Activated naive CD4-positive, alpha-beta T cell treated with anti-CD3 and anti-CD28 coated beads for 36 hours (primary cell): ENCODE measurements at regions not wholly inside any gene's neighbourhood (a gene's known extent, or its start where the extent isn't known, plus 50 kb on each side); places are given as distances from the start of the nearest gene placed in this dataset.

ENCODE experiments used
- CTCF ChIA-PET: fragments of 350-600 bp; sonication (Branson Sonifier 250); formaldehyde crosslinking; loops from one replicate; lab custom pipeline; 2021; ENCODE audit warnings: antibody characterized with exemption; lab: Charles Lee
- DNase-seq: peaks from one replicate; pipeline ENCODE4 v3.0.0-alpha.2; 2020
- H3K27ac Mint-ChIP-seq: one replicate; pipeline ENCODE4 v1.8.0; 2021; ENCODE audit warnings: mild to moderate bottlenecking, mixed read lengths
- H3K27me3 Mint-ChIP-seq: one replicate; pipeline ENCODE4 v1.8.0; 2021; ENCODE audit warnings: low read depth, mixed read lengths
- H3K36me3 Mint-ChIP-seq: one replicate; pipeline ENCODE4 v1.8.0; 2021; ENCODE audit warnings: low read depth, mixed read lengths
- H3K4me1 Mint-ChIP-seq: one replicate; pipeline ENCODE4 v1.8.0; 2021; ENCODE audit warnings: low read depth, mixed read lengths
- H3K4me3 Mint-ChIP-seq: one replicate; pipeline ENCODE4 v1.8.0; 2021; ENCODE audit warnings: mild to moderate bottlenecking, moderate library complexity, mixed read lengths
- H3K9me3 Mint-ChIP-seq: one replicate; pipeline ENCODE4 v1.8.0; 2021; ENCODE audit warnings: mixed read lengths
- intact Hi-C: fragments of 100-400 bp; cut with micrococcal nuclease; formaldehyde crosslinking; loops from one replicate; pipeline ENCODE4 v1.15.1; 2023

GRCh38 chr11:109584001-109584972 is 162.3 kb downstream of the C11orf87 start:
- Mint-ChIP-seq H3K27ac (no peak overlapping the region), H3K36me3 (no peaks in the 10 kb centered on the region), H3K4me1 (no peaks in the 10 kb centered on the region), H3K9me3 (peaks cover 3% of the 10 kb centered on the region), H3K4me3 (no peak overlapping the region), H3K27me3 (no peaks in the 10 kb centered on the region)
- intact Hi-C loops, result no loop called here
- CTCF ChIA-PET, result no interaction called here
- DNase-seq, result no peak

GRCh38 chr11:109586789-109587188 is 164.8 kb downstream of the C11orf87 start:
- intact Hi-C loops, result no loop called here
- no peak for DNase-seq
- CTCF ChIA-PET, result no interaction called here
- Mint-ChIP-seq H3K27ac (no peak overlapping the region), H3K4me3 (no peak overlapping the region), H3K9me3 (no peaks in the 10 kb centered on the region), H3K4me1 (no peaks in the 10 kb centered on the region), H3K27me3 (no peaks in the 10 kb centered on the region), H3K36me3 (no peaks in the 10 kb centered on the region)

GRCh38 chr11:109590782-109591181 is 168.8 kb downstream of the C11orf87 start:
- Mint-ChIP-seq H3K27me3 (no peaks in the 10 kb centered on the region), H3K4me1 (no peaks in the 10 kb centered on the region)

GRCh38 chr11:109597336-109597735 is 175.3 kb downstream of the C11orf87 start:
- Mint-ChIP-seq H3K27me3 (no peaks in the 10 kb centered on the region), H3K9me3 (peaks cover 1% of the 10 kb centered on the region), H3K4me1 (no peaks in the 10 kb centered on the region), H3K27ac (no peak overlapping the region), H3K4me3 (no peak overlapping the region), H3K36me3 (no peaks in the 10 kb centered on the region)
- no peak for DNase-seq
- intact Hi-C loops, result no loop called here
- CTCF ChIA-PET, result no interaction called here

More at GRCh38 chr11:109590782-109591181, 168.8 kb downstream of the C11orf87 start:
- Mint-ChIP-seq H3K27ac (no peak overlapping the region), H3K4me3 (no peak overlapping the region), H3K9me3 (no peaks in the 10 kb centered on the region), H3K36me3 (no peaks in the 10 kb centered on the region)
- intact Hi-C loops, result no loop called here
- CTCF ChIA-PET, result no interaction called here
- no peak for DNase-seq

GRCh38 chr11:109604481-109605400 is 182.8 kb downstream of the C11orf87 start:
- DNase-seq, result no peak
- H3K4me3 Mint-ChIP-seq, result no peak overlapping the region
- CTCF ChIA-PET, result no interaction called here
- no peaks in the 10 kb centered on the region for H3K4me1 Mint-ChIP-seq
- H3K9me3 Mint-ChIP-seq, result no peaks in the 10 kb centered on the region
- H3K27ac Mint-ChIP-seq, result no peak overlapping the region
- H3K36me3 Mint-ChIP-seq, result no peaks in the 10 kb centered on the region
- no peaks in the 10 kb centered on the region for H3K27me3 Mint-ChIP-seq
- intact Hi-C loops, result no loop called here

- intact Hi-C loops, result no loop called here
- H3K9me3 Mint-ChIP-seq, result no peaks in the 10 kb centered on the region
- H3K4me1 Mint-ChIP-seq, result no peaks in the 10 kb centered on the region
- no peak for DNase-seq
- H3K27me3 Mint-ChIP-seq, result no peaks in the 10 kb centered on the region
- H3K36me3 Mint-ChIP-seq, result no peaks in the 10 kb centered on the region
- CTCF ChIA-PET, result no interaction called here
- no peak overlapping the region for H3K27ac Mint-ChIP-seq
- H3K4me3 Mint-ChIP-seq, result no peak overlapping the region
Observed at GRCh38 chr11:109606256-109606655, 184.3 kb downstream of the C11orf87 start.

GRCh38 chr11:109609454-109610185 is 187.6 kb downstream of the C11orf87 start:
- intact Hi-C loops, result no loop called here
- H3K27ac Mint-ChIP-seq, result no peak overlapping the region
- no peaks in the 10 kb centered on the region for H3K36me3 Mint-ChIP-seq
- H3K27me3 Mint-ChIP-seq, result no peaks in the 10 kb centered on the region
- CTCF ChIA-PET, result no interaction called here
- DNase-seq, result no peak
- no peaks in the 10 kb centered on the region for H3K4me1 Mint-ChIP-seq
- no peak overlapping the region for H3K4me3 Mint-ChIP-seq
- peaks cover 3% of the 10 kb centered on the region for H3K9me3 Mint-ChIP-seq

- Mint-ChIP-seq H3K27me3 (no peaks in the 10 kb centered on the region), H3K4me3 (no peak overlapping the region), H3K36me3 (no peaks in the 10 kb centered on the region), H3K4me1 (no peaks in the 10 kb centered on the region), H3K27ac (no peak overlapping the region), H3K9me3 (peaks cover 3% of the 10 kb centered on the region)
- CTCF ChIA-PET, result no interaction called here
- DNase-seq, result no peak
- intact Hi-C loops, result no loop called here
Observed at GRCh38 chr11:109612496-109612895, 190.5 kb downstream of the C11orf87 start.

GRCh38 chr11:109619498-109619897 is 197.5 kb downstream of the C11orf87 start:
- no peak for DNase-seq
- no peaks in the 10 kb centered on the region for H3K4me1 Mint-ChIP-seq
- intact Hi-C loops, result no loop called here
- H3K9me3 Mint-ChIP-seq, result no peaks in the 10 kb centered on the region
- no peaks in the 10 kb centered on the region for H3K36me3 Mint-ChIP-seq
- CTCF ChIA-PET, result no interaction called here
- no peaks in the 10 kb centered on the region for H3K27me3 Mint-ChIP-seq
- H3K27ac Mint-ChIP-seq, result no peak overlapping the region
- no peak overlapping the region for H3K4me3 Mint-ChIP-seq

- Mint-ChIP-seq H3K4me1 (no peaks in the 10 kb centered on the region), H3K27me3 (no peaks in the 10 kb centered on the region), H3K9me3 (peaks cover 23% of the 10 kb centered on the region), H3K4me3 (no peak overlapping the region), H3K36me3 (no peaks in the 10 kb centered on the region), H3K27ac (no peak overlapping the region)
- no peak for DNase-seq
- CTCF ChIA-PET, result interaction anchor here (0.6 to 0.7 kb wide), 2 partner anchors 41 to 317 kb away, joined by 3 to 4 read pairs; no protein-coding TSS in a partner anchor
- intact Hi-C loops, result no loop called here
Observed at GRCh38 chr11:109629734-109630133, 207.7 kb downstream of the C11orf87 start.

GRCh38 chr11:109641549-109641948 is 219.6 kb downstream of the C11orf87 start:
- H3K27me3 Mint-ChIP-seq, result no peaks in the 10 kb centered on the region
- no peaks in the 10 kb centered on the region for H3K9me3 Mint-ChIP-seq
- no peaks in the 10 kb centered on the region for H3K4me1 Mint-ChIP-seq
- intact Hi-C loops, result no loop called here
- H3K27ac Mint-ChIP-seq, result no peak overlapping the region
- DNase-seq, result peak; percentile 5
- CTCF ChIA-PET, result interaction anchor here (0.8 kb wide), 1 partner anchor 56 kb away, joined by 3 read pairs; no protein-coding TSS in a partner anchor
- no peak overlapping the region for H3K4me3 Mint-ChIP-seq
- peaks cover 1% of the 10 kb centered on the region for H3K36me3 Mint-ChIP-seq

GRCh38 chr11:109644152-109644551 is 222.2 kb downstream of the C11orf87 start:
- Mint-ChIP-seq H3K4me1 (no peaks in the 10 kb centered on the region), H3K27ac (no peak overlapping the region), H3K4me3 (no peak overlapping the region), H3K27me3 (no peaks in the 10 kb centered on the region), H3K36me3 (no peaks in the 10 kb centered on the region), H3K9me3 (no peaks in the 10 kb centered on the region)
- intact Hi-C loops, result no loop called here
- no peak for DNase-seq
- CTCF ChIA-PET, result no interaction called here
